Fibroblast of the aortic adventitia (primary cell): ENCODE measurements at regions not wholly inside any gene's neighbourhood (a gene's known extent, or its start where the extent isn't known, plus 50 kb on each side); places are given as distances from the start of the nearest gene placed in this dataset.

Experiments used
- DNase-seq: peaks from one replicate; pipeline ENCODE4 v3.0.0-alpha.2; 2010; ENCODE audit warnings: low read depth
- H3K4me3 ChIP-seq: 2 replicates; pipeline ENCODE4 v1.5.1; 2011; ENCODE audit warnings: low read depth, mild to moderate bottlenecking, control low read depth, low read length, moderate library complexity
- TF ChIP-seq, protein P1 (sequence below): IDR thresholded peaks from 2 replicates; pipeline ENCODE4 v1.5.1; 2011; ENCODE audit warnings: mild to moderate bottlenecking, low read length, control low read depth, inconsistent platforms; ENCODE audit not compliant: insufficient read depth

- no peak for DNase-seq
- TF ChIP-seq, protein P1, sequence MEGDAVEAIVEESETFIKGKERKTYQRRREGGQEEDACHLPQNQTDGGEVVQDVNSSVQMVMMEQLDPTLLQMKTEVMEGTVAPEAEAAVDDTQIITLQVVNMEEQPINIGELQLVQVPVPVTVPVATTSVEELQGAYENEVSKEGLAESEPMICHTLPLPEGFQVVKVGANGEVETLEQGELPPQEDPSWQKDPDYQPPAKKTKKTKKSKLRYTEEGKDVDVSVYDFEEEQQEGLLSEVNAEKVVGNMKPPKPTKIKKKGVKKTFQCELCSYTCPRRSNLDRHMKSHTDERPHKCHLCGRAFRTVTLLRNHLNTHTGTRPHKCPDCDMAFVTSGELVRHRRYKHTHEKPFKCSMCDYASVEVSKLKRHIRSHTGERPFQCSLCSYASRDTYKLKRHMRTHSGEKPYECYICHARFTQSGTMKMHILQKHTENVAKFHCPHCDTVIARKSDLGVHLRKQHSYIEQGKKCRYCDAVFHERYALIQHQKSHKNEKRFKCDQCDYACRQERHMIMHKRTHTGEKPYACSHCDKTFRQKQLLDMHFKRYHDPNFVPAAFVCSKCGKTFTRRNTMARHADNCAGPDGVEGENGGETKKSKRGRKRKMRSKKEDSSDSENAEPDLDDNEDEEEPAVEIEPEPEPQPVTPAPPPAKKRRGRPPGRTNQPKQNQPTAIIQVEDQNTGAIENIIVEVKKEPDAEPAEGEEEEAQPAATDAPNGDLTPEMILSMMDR: no peak
- no peak overlapping the region for H3K4me3 ChIP-seq
Observed at GRCh38 chr18:50508228-50508627, 51.7 kb upstream of the MAPK4 start.

GRCh38 chr18:50509012-50509411 is 50.9 kb upstream of the MAPK4 start:
- TF ChIP-seq, protein P1: no peak
- no peak for DNase-seq
- H3K4me3 ChIP-seq: no peak overlapping the region
